GM12891 (cell line): ENCODE measurements at regions not wholly inside any gene's neighbourhood (a gene's known extent, or its start where the extent isn't known, plus 50 kb on each side); places are given as distances from the start of the nearest gene placed in this dataset.

ENCODE experiments used
- POLR2A ChIP-seq: IDR thresholded peaks from 2 replicates; pipeline ENCODE4 v1.6.1; 2011; ENCODE audit warnings: low read depth, low read length, control low read depth
- SPI1 ChIP-seq: IDR thresholded peaks from 2 replicates; pipeline ENCODE4 v1.6.1; 2011; ENCODE audit warnings: low read depth, low read length, control low read depth

DNA sequence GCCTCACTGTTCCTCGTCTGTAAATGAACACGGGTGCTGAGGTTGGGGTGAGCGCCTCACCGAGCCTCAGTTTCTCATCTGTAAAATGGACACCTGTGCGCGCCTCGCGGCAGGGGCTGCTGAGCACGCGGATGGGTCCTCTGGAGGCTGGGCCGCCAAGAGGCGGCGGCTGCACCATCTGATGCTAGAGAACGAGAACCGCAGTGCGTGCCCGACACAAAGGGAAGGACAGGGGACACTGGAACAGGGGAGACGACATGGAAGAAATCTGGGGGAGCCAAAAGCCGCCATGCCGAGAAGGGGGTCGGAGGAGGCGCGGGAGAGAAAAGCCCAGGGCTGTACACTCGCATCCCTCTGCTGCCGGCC is 118.7 kb upstream of the ZNF516 start:
- TF ChIP-seq POLR2A (no peak), SPI1 (no peak)
